ENCODE measurements at regions not wholly inside any gene's neighbourhood (a gene's known extent, or its start where the extent isn't known, plus 50 kb on each side); places are given as distances from the start of the nearest gene placed in this dataset.

DNA sequence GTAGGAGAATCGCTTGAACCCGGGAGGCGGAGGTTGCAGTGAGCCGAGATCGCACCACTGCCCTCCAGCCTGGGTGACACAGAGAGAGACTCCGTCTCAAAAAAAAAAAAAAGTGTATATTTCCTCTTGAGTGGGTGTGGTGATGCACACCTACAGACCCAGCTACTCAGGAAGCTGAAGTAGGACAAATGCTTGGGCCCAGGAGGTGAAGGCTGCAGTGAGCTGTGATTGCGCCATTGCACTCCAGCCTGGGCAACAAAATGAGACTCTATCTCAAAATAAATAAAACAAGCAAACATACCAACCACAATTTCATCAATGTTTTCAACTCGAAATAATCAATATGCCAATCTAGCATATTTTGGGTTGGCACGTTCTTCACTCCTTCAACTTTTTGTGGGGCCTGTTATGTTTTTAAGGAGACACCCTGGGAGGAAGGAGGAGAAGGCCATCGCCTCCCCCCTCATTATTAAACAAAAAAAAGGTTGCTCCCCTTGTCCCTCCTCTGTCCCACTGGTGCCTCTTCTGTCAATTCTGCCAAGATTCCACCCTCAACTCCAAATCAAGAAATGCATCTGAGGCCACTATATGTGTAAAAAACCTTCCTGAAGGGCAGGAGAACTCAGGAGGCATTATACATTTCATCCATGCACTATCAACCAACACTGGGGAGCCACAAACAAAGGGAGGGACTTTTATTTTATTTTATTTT, 52.4 kb upstream of the ATF7IP2 start:
- Histone ChIP-seq H3K27me3 (ENCODE audit: control insufficient read depth, insufficient read depth, low read length) (no peaks in the 10 kb centered on the region), H3K4me3 (ENCODE audit: low read depth, low read length) (no peak overlapping the region), H3K36me3 (ENCODE audit: control insufficient read depth, insufficient read depth, low read length) (no peaks in the 10 kb centered on the region)
- TF ChIP-seq, protein P1, sequence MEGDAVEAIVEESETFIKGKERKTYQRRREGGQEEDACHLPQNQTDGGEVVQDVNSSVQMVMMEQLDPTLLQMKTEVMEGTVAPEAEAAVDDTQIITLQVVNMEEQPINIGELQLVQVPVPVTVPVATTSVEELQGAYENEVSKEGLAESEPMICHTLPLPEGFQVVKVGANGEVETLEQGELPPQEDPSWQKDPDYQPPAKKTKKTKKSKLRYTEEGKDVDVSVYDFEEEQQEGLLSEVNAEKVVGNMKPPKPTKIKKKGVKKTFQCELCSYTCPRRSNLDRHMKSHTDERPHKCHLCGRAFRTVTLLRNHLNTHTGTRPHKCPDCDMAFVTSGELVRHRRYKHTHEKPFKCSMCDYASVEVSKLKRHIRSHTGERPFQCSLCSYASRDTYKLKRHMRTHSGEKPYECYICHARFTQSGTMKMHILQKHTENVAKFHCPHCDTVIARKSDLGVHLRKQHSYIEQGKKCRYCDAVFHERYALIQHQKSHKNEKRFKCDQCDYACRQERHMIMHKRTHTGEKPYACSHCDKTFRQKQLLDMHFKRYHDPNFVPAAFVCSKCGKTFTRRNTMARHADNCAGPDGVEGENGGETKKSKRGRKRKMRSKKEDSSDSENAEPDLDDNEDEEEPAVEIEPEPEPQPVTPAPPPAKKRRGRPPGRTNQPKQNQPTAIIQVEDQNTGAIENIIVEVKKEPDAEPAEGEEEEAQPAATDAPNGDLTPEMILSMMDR (IDR thresholded peaks at IDR 0.05; ENCODE audit: insufficient read depth, low read length, poor library complexity, severe bottlenecking), result no peak
- no peak for DNase-seq (ENCODE audit: low read depth)

DNA sequence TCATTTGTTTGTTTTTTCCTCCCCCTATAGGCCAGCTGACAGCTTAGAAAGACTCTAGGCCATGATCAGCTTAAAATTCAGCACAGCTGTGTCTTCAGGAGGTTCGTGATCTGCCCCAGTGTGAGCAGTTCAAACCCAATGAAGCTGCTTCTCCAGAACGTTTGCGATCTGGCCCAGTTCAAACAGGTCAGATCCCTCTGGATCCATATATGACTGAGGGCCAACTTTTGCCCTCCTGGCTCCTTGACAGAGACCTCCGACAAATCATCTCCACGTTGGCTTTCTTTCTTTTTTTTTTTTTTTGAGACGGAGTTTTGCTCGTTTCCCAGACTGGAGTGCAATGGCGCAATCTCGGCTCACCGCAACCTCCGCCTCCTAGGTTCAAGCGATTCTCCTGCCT, 50.2 kb upstream of the ATF7IP2 start:
- no peak for DNase-seq (ENCODE audit: low read depth)
- Histone ChIP-seq H3K36me3 (ENCODE audit: control insufficient read depth, insufficient read depth, low read length) (no peaks in the 10 kb centered on the region), H3K4me3 (ENCODE audit: low read depth, low read length) (no peak overlapping the region), H3K27me3 (ENCODE audit: control insufficient read depth, insufficient read depth, low read length) (no peaks in the 10 kb centered on the region)
- TF ChIP-seq, protein P1 (IDR thresholded peaks at IDR 0.05; ENCODE audit: insufficient read depth, low read length, poor library complexity, severe bottlenecking), result no peak
